Gastrocnemius medialis (tissue), 4 donors: ENCODE measurements at regions not wholly inside any gene's neighbourhood (a gene's known extent, or its start where the extent isn't known, plus 50 kb on each side); places are given as distances from the start of the nearest gene placed in this dataset.

Source experiments
- ATAC-seq, 2 donors: fragments of 150-250 bp; one replicate each; pipeline ENCODE4 v1.9.1; 2016
- DNase-seq, 2 donors: peaks; one replicate each; pipeline ENCODE4 v3.0.0-alpha.2; 2019
- H3K27ac ChIP-seq, 4 donors: fragments of 200-600 bp; sonication (generic); 1 replicate in 1 of 4; 2 replicates in 3 of 4; pipeline ENCODE4 v1.5.1; 2016 to 2018; ENCODE audit warnings: mild to moderate bottlenecking in 2 of 4, moderate library complexity in 1 of 4
- H3K27me3 ChIP-seq, 3 donors: fragments of 200-600 bp; sonication (generic) in 2 of 3; 1 replicate in 1 of 3; 2 replicates in 2 of 3; pipeline versions ENCODE4 v1.5.1 to v1.6.0; 2016 to 2019; ENCODE audit warnings: mild to moderate bottlenecking in 1 of 3, moderate library complexity in 1 of 3
- H3K36me3 ChIP-seq, 2 donors: fragments of 200-600 bp; sonication (generic) in 1 of 2; one replicate each; pipeline ENCODE4 v1.5.1; 2017 to 2018
- H3K4me1 ChIP-seq, 2 donors: fragments of 200-600 bp; sonication (generic) in 1 of 2; one replicate each; pipeline ENCODE4 v1.5.1; 2016 to 2017; ENCODE audit warnings: mild to moderate bottlenecking in 2 of 2
- H3K4me3 ChIP-seq, 4 donors: fragments of 200-600 bp; sonication (generic) in 3 of 4; 1 replicate in 1 of 4; 2 replicates in 3 of 4; pipeline ENCODE4 v1.5.1; 2016 to 2019; ENCODE audit warnings: mild to moderate bottlenecking in 2 of 4
- H3K9me3 ChIP-seq, 3 donors: fragments of 200-600 bp; sonication (generic) in 2 of 3; 1 replicate in 1 of 3; 2 replicates in 2 of 3; pipeline ENCODE4 v1.5.1; 2016 to 2019
- POLR2A ChIP-seq, 2 donors: fragments of 450-650 bp; IDR thresholded peaks; one replicate each; pipeline ENCODE4 v1.6.1; 2017; ENCODE audit warnings: antibody characterized with exemption in 2 of 2, mild to moderate bottlenecking in 2 of 2, moderate library complexity in 2 of 2
- in situ Hi-C, 4 donors: fragments of 200-750 bp; cut with MboI; loops; one replicate each; pipeline versions ENCODE4 v1.15.0 to v1.8.0; 2017; ENCODE audit warnings: low sequenced_read_pairs in 4 of 4
- intact Hi-C: fragments of 100-400 bp; cut with DNase I; formaldehyde crosslinking; loops from one replicate; pipeline ENCODE4 v1.15.1; 2023; ENCODE audit warnings: low total_unique reads
- TF ChIP-seq, protein P1 (sequence below), 5 experiments: fragments of 450-650 bp in 3 of 5; fragments of 200-600 bp in 2 of 5; sonication (generic) in 2 of 5; IDR thresholded peaks in 4 of 5; conservative IDR thresholded peaks in 1 of 5; 1 replicate in 4 of 5; 2 replicates in 1 of 5; pipeline ENCODE4 v1.5.1; 2016 to 2019; ENCODE audit warnings: antibody characterized with exemption in 5 of 5, mild to moderate bottlenecking in 3 of 5, moderate library complexity in 3 of 5

GRCh38 chr20:3314391-3314790 is 75.4 kb upstream of the SLC4A11 start:
- TF ChIP-seq, protein P1, sequence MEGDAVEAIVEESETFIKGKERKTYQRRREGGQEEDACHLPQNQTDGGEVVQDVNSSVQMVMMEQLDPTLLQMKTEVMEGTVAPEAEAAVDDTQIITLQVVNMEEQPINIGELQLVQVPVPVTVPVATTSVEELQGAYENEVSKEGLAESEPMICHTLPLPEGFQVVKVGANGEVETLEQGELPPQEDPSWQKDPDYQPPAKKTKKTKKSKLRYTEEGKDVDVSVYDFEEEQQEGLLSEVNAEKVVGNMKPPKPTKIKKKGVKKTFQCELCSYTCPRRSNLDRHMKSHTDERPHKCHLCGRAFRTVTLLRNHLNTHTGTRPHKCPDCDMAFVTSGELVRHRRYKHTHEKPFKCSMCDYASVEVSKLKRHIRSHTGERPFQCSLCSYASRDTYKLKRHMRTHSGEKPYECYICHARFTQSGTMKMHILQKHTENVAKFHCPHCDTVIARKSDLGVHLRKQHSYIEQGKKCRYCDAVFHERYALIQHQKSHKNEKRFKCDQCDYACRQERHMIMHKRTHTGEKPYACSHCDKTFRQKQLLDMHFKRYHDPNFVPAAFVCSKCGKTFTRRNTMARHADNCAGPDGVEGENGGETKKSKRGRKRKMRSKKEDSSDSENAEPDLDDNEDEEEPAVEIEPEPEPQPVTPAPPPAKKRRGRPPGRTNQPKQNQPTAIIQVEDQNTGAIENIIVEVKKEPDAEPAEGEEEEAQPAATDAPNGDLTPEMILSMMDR (IDR thresholded peaks at IDR 0.05 in 4 of 5, conservative IDR thresholded peaks at IDR 0.05 in 1 of 5), result no peak
- no peak for TF ChIP-seq POLR2A (IDR thresholded peaks at IDR 0.05)
- Histone ChIP-seq H3K4me3 (peak overlapping the region in 1 of 4 donors; percentile 6), H3K4me1 (peaks cover 49 to 60% of the 10 kb centered on the region in 2 donors), H3K9me3 (no peaks in the 10 kb centered on the region), H3K36me3 (no peaks in the 10 kb centered on the region), H3K27ac (peak overlapping the region; percentile 77 to 95 (median 92)), H3K27me3 (no peaks in the 10 kb centered on the region)
- in situ Hi-C loops, result loop anchor here in 2 of 4 donors (5.0 to 25.0 kb wide), 4 partner anchors 97 to 260 kb away; partner anchors contain the start of gene OXT (in 1 of the 2)
- intact Hi-C loops, result no loop called here
- ATAC-seq, result no peak
- no peak for DNase-seq

DNA sequence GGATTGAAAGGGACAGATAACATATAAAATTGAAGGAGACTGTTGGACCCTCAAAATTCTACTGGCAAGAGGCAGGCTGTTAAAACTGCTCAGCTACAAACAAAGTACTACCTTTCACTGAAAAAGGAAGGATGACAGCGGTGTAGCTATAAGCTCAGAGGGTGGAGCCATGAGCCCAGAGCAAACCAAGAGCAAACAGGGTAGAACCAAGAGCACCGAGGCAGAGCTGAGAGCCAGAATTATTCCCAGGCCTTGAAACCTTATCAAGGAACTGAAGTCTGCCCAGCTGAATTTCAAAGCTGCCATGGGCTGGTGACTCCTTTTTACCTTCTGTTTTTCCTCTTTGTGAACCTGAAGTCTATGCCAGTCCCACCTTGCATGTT is 74.7 kb upstream of the SLC4A11 start:
- Histone ChIP-seq H3K27me3 (no peaks in the 10 kb centered on the region), H3K4me1 (peaks cover 54 to 67% of the 10 kb centered on the region in 2 donors), H3K9me3 (no peaks in the 10 kb centered on the region), H3K36me3 (no peaks in the 10 kb centered on the region), H3K4me3 (no peak overlapping the region), H3K27ac (peak overlapping the region; percentile 77 to 95 (median 92))
- TF ChIP-seq, protein P1 (IDR thresholded peaks at IDR 0.05 in 4 of 5, conservative IDR thresholded peaks at IDR 0.05 in 1 of 5), result no peak
- no peak for TF ChIP-seq POLR2A (IDR thresholded peaks at IDR 0.05)
- intact Hi-C loops (no loop called here), in situ Hi-C loops (loop anchor here in 2 of 4 donors (5.0 to 25.0 kb wide), 4 partner anchors 96 to 259 kb away; partner anchors contain the start of gene OXT (in 1 of the 2))
- ATAC-seq (no peak), DNase-seq (no peak)

GRCh38 chr20:3312940-3313682 is 74.1 kb upstream of the SLC4A11 start:
- H3K36me3 ChIP-seq, result no peaks in the 10 kb centered on the region
- peak overlapping the region; percentile 77 to 95 (median 92) for H3K27ac ChIP-seq
- no peaks in the 10 kb centered on the region for H3K9me3 ChIP-seq
- in situ Hi-C loops (loop anchor here in 2 of 4 donors (5.0 to 25.0 kb wide), 4 partner anchors 96 to 258 kb away; partner anchors contain the start of gene OXT (in 1 of the 2)), intact Hi-C loops (no loop called here)
- no peak overlapping the region for H3K4me3 ChIP-seq
- H3K4me1 ChIP-seq, result peaks cover 60 to 73% of the 10 kb centered on the region in 2 donors
- H3K27me3 ChIP-seq, result no peaks in the 10 kb centered on the region
- ATAC-seq, result peak; percentile 84 to 88
- TF ChIP-seq, protein P1 (IDR thresholded peaks at IDR 0.05 in 4 of 5, conservative IDR thresholded peaks at IDR 0.05 in 1 of 5), result no peak
- TF ChIP-seq POLR2A (IDR thresholded peaks at IDR 0.05), result no peak
- peak in 1 of 2 donors; percentile 49 for DNase-seq

DNA sequence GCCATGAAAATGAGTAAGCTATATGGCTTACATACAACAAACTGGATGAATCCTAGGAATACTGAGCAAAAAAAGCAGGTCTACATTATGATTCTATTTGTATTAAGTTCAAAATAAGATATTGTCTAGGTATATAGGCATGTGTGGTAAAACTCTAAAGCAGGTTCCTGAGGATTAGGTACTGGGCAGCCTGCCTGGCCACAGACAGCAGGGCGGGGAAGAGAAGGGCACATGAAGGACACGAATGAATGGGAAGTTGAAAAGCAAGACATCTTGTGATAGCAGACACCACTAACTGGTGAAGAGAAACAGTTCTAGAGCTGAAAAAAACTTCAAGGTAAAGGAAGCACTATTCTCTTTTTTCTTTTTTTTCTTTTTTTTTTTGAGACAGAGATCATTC is 72.6 kb upstream of the SLC4A11 start:
- no peak overlapping the region for H3K4me3 ChIP-seq
- peak overlapping the region; percentile 77 to 95 (median 92) for H3K27ac ChIP-seq
- peak; percentile 32 to 36 for ATAC-seq
- no peaks in the 10 kb centered on the region for H3K9me3 ChIP-seq
- H3K36me3 ChIP-seq, result no peaks in the 10 kb centered on the region
- peaks cover 67 to 85% of the 10 kb centered on the region in 2 donors for H3K4me1 ChIP-seq
- intact Hi-C loops (no loop called here), in situ Hi-C loops (loop anchor here in 2 of 4 donors (5.0 to 25.0 kb wide), 4 partner anchors 94 to 257 kb away; partner anchors contain the start of gene OXT (in 1 of the 2))
- peak; percentile 44 to 71 for DNase-seq
- no peaks in the 10 kb centered on the region for H3K27me3 ChIP-seq
- TF ChIP-seq, protein P1 (IDR thresholded peaks at IDR 0.05 in 4 of 5, conservative IDR thresholded peaks at IDR 0.05 in 1 of 5), result no peak
- TF ChIP-seq POLR2A (IDR thresholded peaks at IDR 0.05), result peak in 1 of 2 donors; percentile 10
